Suprapubic skin (tissue), 4 donors: ENCODE measurements at regions not wholly inside any gene's neighbourhood (a gene's known extent, or its start where the extent isn't known, plus 50 kb on each side); places are given as distances from the start of the nearest gene placed in this dataset.

Experiments used
- DNase-seq, 2 donors: peaks; one replicate each; pipeline ENCODE4 v3.0.0-alpha.2; 2019; ENCODE audit warnings: low spot score in 2 of 2
- H3K27ac ChIP-seq: fragments of 200-600 bp; sonication (generic); one replicate; pipeline ENCODE4 v1.5.1; 2019
- H3K27me3 ChIP-seq: fragments of 200-600 bp; sonication (generic); one replicate; pipeline ENCODE4 v1.5.1; 2019
- H3K36me3 ChIP-seq: fragments of 200-600 bp; sonication (generic); one replicate; pipeline ENCODE4 v1.5.1; 2019
- H3K4me1 ChIP-seq: fragments of 200-600 bp; sonication (generic); one replicate; pipeline ENCODE4 v1.5.1; 2019
- H3K4me3 ChIP-seq: fragments of 200-600 bp; sonication (generic); one replicate; pipeline ENCODE4 v1.5.1; 2019; ENCODE audit warnings: mild to moderate bottlenecking
- H3K9me3 ChIP-seq: fragments of 200-600 bp; sonication (generic); one replicate; pipeline ENCODE4 v1.5.1; 2019
- EP300 ChIP-seq: sonication (generic); formaldehyde crosslinking; IDR thresholded peaks from one replicate; pipeline ENCODE4 v1.6.1; 2017; ENCODE audit warnings: antibody characterized with exemption
- POLR2A ChIP-seq, 2 donors: fragments of 450-650 bp; IDR thresholded peaks; one replicate each; pipeline ENCODE4 v1.6.1; 2017; ENCODE audit warnings: antibody characterized with exemption in 2 of 2, mild to moderate bottlenecking in 2 of 2, moderate library complexity in 2 of 2
- POLR2AphosphoS5 ChIP-seq, 3 donors: sonication (generic); formaldehyde crosslinking; IDR thresholded peaks; one replicate each; pipeline ENCODE4 v1.6.1; 2017; ENCODE audit warnings: antibody characterized with exemption in 3 of 3
- WGBS: methylation state at CpG from one replicate; pipeline ENCODE4 v1.1.5; 2018; 5-methylcytosine and 5-hydroxymethylcytosine counted together
- TF ChIP-seq, protein P1 (sequence below), 2 donors: fragments of 200-600 bp in 1 of 2; fragments of 450-650 bp in 1 of 2; sonication (generic) in 1 of 2; IDR thresholded peaks; one replicate each; pipeline ENCODE4 v1.5.1; 2016 to 2019; ENCODE audit warnings: antibody characterized with exemption in 2 of 2, mild to moderate bottlenecking in 1 of 2, moderate library complexity in 1 of 2

DNA sequence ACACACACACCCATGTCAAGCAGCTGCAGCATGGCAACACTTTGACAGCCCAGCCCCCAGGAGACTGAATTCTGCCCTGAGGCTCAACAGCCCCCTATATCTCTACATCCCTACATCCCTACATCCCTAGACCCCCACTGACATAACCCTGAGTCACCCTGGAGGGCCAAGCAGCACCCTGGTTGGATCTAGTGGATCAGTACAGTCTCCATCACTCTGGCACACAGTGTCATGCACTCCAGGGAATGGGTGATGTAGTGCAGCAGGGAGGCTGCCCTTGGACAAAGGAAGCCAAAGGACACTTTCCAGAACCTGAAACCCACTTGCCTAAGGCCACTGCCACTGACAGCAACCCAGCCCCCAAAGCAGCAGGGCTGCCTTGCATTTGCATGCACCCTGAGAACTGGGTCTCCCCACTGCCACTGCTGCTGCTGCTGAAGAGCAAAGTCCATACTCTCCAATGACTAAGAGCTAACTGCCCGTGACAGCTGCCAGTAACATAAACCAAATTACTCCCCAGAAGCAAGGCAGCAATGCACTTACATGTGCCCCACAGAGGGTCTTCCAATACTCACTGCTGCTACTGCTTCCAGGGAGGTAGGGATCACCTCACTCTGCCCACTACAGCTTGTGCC is 681.6 kb upstream of the KLHL29 start:
- no peaks in the 10 kb centered on the region for H3K9me3 ChIP-seq
- no peaks in the 10 kb centered on the region for H3K4me1 ChIP-seq
- no peak overlapping the region for H3K27ac ChIP-seq
- no peaks in the 10 kb centered on the region for H3K36me3 ChIP-seq
- 80% methylated on average over 1 of the region's 1 CpG for WGBS
- no peak overlapping the region for H3K4me3 ChIP-seq
- TF ChIP-seq POLR2A (IDR thresholded peaks at IDR 0.05), result no peak
- TF ChIP-seq POLR2AphosphoS5 (IDR thresholded peaks at IDR 0.05), result no peak
- TF ChIP-seq EP300, result no peak
- TF ChIP-seq, protein P1, sequence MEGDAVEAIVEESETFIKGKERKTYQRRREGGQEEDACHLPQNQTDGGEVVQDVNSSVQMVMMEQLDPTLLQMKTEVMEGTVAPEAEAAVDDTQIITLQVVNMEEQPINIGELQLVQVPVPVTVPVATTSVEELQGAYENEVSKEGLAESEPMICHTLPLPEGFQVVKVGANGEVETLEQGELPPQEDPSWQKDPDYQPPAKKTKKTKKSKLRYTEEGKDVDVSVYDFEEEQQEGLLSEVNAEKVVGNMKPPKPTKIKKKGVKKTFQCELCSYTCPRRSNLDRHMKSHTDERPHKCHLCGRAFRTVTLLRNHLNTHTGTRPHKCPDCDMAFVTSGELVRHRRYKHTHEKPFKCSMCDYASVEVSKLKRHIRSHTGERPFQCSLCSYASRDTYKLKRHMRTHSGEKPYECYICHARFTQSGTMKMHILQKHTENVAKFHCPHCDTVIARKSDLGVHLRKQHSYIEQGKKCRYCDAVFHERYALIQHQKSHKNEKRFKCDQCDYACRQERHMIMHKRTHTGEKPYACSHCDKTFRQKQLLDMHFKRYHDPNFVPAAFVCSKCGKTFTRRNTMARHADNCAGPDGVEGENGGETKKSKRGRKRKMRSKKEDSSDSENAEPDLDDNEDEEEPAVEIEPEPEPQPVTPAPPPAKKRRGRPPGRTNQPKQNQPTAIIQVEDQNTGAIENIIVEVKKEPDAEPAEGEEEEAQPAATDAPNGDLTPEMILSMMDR (IDR thresholded peaks at IDR 0.05), result no peak
- DNase-seq, result no peak
- H3K27me3 ChIP-seq, result no peaks in the 10 kb centered on the region

DNA sequence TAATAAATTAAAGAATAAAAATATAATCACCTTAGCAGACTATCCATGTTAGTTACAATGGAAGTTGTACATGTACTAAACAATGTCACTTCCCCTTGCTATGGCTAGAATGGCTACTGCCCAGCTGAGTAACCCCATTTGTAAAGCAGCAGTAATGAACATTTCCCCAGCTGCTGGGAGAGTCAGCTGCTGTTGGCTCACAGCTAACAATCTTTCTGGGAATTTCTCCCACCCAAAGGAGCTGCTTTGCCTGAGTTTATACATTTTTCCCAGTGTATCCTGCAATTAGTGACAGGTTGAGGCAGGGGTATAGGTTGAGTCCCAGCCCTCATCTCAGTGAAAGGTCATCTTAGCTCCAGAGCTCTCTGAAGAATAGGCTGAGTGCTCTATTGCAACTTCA is 665.6 kb upstream of the KLHL29 start:
- TF ChIP-seq, protein P1 (IDR thresholded peaks at IDR 0.05), result no peak
- TF ChIP-seq POLR2AphosphoS5 (IDR thresholded peaks at IDR 0.05), result no peak
- no peak for TF ChIP-seq EP300
- no peak for TF ChIP-seq POLR2A (IDR thresholded peaks at IDR 0.05)
- Histone ChIP-seq H3K36me3 (no peaks in the 10 kb centered on the region), H3K4me1 (no peaks in the 10 kb centered on the region)

DNA sequence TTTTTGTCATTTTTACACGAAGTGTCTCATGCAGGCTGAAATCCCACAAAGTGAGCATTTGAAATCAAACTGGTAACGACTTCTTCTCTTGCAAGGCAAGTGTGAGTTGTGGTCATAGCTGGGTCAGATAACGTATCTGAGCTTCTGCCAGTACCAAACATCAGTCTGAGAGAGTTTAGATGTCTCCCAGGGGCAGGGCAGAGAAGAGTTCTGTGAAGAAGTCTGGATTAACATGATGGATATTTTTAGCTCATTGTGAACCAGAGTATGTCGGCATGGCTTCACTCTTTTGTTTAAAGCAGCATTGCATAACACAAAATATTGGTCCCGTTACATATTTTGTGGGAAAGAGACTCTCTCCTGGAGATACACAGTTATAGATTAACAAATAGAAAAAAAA is 655.5 kb upstream of the KLHL29 start:
- DNase-seq, result no peak
- WGBS, result 66% methylated on average over 5 of the region's 5 CpGs
- H3K27me3 ChIP-seq, result no peaks in the 10 kb centered on the region
- no peak for TF ChIP-seq POLR2A (IDR thresholded peaks at IDR 0.05)
- TF ChIP-seq EP300, result no peak
- TF ChIP-seq, protein P1 (IDR thresholded peaks at IDR 0.05), result no peak
- TF ChIP-seq POLR2AphosphoS5 (IDR thresholded peaks at IDR 0.05), result no peak
- no peaks in the 10 kb centered on the region for H3K4me1 ChIP-seq
- H3K9me3 ChIP-seq, result peaks cover 10% of the 10 kb centered on the region
- no peaks in the 10 kb centered on the region for H3K36me3 ChIP-seq
- H3K4me3 ChIP-seq, result no peak overlapping the region
- H3K27ac ChIP-seq, result no peak overlapping the region

More for the DNA sequence above, 665.6 kb upstream of the KLHL29 start:
- H3K9me3 ChIP-seq, result peaks cover 3% of the 10 kb centered on the region
- no peak overlapping the region for H3K4me3 ChIP-seq
- no peak for DNase-seq
- no peaks in the 10 kb centered on the region for H3K27me3 ChIP-seq
- H3K27ac ChIP-seq, result no peak overlapping the region

DNA sequence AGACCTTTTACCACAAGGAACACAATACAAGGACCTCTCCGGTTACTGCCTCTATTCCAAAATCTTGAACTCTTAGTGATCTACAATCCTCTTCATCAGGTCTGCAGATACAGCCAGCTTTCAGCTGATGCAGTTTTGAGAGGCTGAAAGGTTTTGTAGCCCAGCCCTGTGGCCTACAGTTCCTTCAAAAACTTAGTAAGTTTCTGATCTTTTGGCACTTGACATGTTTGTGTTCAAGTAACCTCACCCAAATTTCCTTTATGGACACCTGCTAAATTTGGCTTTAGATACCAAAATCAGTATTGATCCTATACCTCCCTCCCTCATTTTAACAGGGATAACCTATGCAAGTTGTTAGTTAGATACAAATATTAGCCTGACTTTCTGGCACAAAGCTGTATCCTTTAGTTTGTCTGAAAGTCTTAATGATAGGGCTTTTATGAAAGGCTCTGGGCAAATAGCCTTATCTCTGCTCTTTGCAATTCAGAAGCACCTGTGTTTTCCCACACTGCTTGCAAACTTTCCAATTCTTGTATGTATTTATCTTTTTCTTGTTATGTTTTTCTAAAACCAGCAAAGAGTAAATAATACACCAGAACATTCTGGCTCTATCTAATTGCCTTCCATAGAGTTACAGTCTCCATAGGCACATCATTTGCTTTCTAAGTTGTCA is 650.5 kb upstream of the KLHL29 start:
- no peaks in the 10 kb centered on the region for H3K27me3 ChIP-seq
- H3K4me3 ChIP-seq, result no peak overlapping the region
- WGBS, result 81% methylated on average over 1 of the region's 1 CpG
- DNase-seq, result no peak
- no peaks in the 10 kb centered on the region for H3K36me3 ChIP-seq
- H3K4me1 ChIP-seq, result no peaks in the 10 kb centered on the region
- H3K9me3 ChIP-seq, result no peaks in the 10 kb centered on the region
- no peak overlapping the region for H3K27ac ChIP-seq
- TF ChIP-seq, protein P1 (IDR thresholded peaks at IDR 0.05), result no peak
- TF ChIP-seq POLR2A (IDR thresholded peaks at IDR 0.05) (no peak), POLR2AphosphoS5 (IDR thresholded peaks at IDR 0.05) (no peak), EP300 (no peak)

DNA sequence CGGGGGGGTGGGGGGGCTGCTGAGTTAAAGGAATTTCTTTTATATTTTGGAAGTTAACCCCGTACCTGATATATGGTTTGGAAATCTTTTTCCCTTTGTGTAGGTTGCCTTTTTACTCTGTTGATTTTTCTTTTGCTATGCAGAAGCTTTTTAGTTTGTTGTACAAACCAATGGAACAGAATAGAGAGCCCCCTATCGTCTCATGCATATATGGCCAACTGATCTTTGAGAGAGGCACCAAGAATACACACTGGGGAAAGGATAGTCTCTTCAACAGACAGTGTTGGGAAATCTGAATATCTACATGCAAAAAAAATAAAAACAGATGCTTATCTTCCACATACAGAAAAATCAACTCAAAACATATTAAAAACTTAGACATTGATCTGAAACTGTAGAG is 647.8 kb upstream of the KLHL29 start:
- Histone ChIP-seq H3K27me3 (no peaks in the 10 kb centered on the region), H3K4me3 (no peak overlapping the region), H3K4me1 (no peaks in the 10 kb centered on the region), H3K36me3 (no peaks in the 10 kb centered on the region), H3K27ac (no peak overlapping the region), H3K9me3 (no peaks in the 10 kb centered on the region)
- TF ChIP-seq, protein P1 (IDR thresholded peaks at IDR 0.05), result no peak
- TF ChIP-seq POLR2A (IDR thresholded peaks at IDR 0.05) (no peak), POLR2AphosphoS5 (IDR thresholded peaks at IDR 0.05) (no peak), EP300 (no peak)
- no peak for DNase-seq
- WGBS, result 74% methylated on average over 3 of the region's 3 CpGs
